Panc1 (cell line): ENCODE measurements at regions not wholly inside any gene's neighbourhood (a gene's known extent, or its start where the extent isn't known, plus 50 kb on each side); places are given as distances from the start of the nearest gene placed in this dataset.

Source experiments
- ATAC-seq: fragments of 200-7000 bp; cut with Tn5 transposase; 2 replicates; pipeline ENCODE4 v1.9.1; 2020; ENCODE audit warnings: mild to moderate bottlenecking, moderate library complexity
- BruUV-seq: library from RNA; stranded (reverse); fragments of 400-500 nt; replicated peaks from 2 replicates; lab custom pipeline; 2021; lab: Mats Ljungman, UMichigan
- CTCF ChIA-PET: fragments of 300-600 bp; sonication (Branson Sonifier 250); formaldehyde crosslinking; loops from one replicate; lab custom pipeline; 2022; ENCODE audit warnings: antibody characterized with exemption; lab: Charles Lee
- POLR2A ChIA-PET: fragments of 300-600 bp; sonication (Branson Sonifier 250); formaldehyde crosslinking; loops from one replicate; lab custom pipeline; 2022; ENCODE audit warnings: antibody characterized with exemption; lab: Charles Lee
- DNase-seq: peaks from one replicate; pipeline ENCODE4 v3.0.0-alpha.2; 2010; ENCODE audit warnings: low read depth, low spot score
- H3K27ac ChIP-seq: 2 replicates; pipeline ENCODE4 v1.5.1; 2011; ENCODE audit warnings: mild to moderate bottlenecking, low read length, inconsistent platforms
- H3K27me3 ChIP-seq: fragments of 200-500 bp; sonication (Bioruptor generic); 2 replicates; pipeline ENCODE4 v1.6.0; 2014; ENCODE audit warnings: low read length, inconsistent platforms; ENCODE audit not compliant: control insufficient read depth, insufficient read depth
- H3K36me3 ChIP-seq: fragments of 200-500 bp; sonication (Bioruptor generic); 2 replicates; pipeline ENCODE4 v1.5.1; 2014; ENCODE audit warnings: inconsistent platforms, mild to moderate bottlenecking, low read length, moderate library complexity; ENCODE audit not compliant: control insufficient read depth, insufficient read depth
- H3K4me1 ChIP-seq: 2 replicates; pipeline ENCODE4 v1.5.1; 2011; ENCODE audit warnings: inconsistent platforms, mild to moderate bottlenecking, low read length, moderate library complexity; ENCODE audit not compliant: control insufficient read depth, insufficient read depth
- H3K4me3 ChIP-seq, 2 experiments: 2 replicates each; pipeline ENCODE4 v1.5.1; 2011 to 2012; ENCODE audit warnings: low read depth in 2 of 2, low read length in 2 of 2, mild to moderate bottlenecking in 2 of 2, inconsistent platforms in 1 of 2, moderate library complexity in 1 of 2
- H3K9me3 ChIP-seq: fragments of 200-500 bp; sonication (Bioruptor generic); 2 replicates; pipeline ENCODE4 v1.5.1; 2014; ENCODE audit warnings: low read depth, mild to moderate bottlenecking, inconsistent platforms, low read length, moderate library complexity; ENCODE audit not compliant: control insufficient read depth, insufficient read depth
- POLR2AphosphoS5 ChIP-seq: IDR thresholded peaks from 2 replicates; pipeline ENCODE4 v1.6.1; 2012; ENCODE audit warnings: mild to moderate bottlenecking, low read depth, low read length, moderate library complexity
- SIN3A ChIP-seq: IDR thresholded peaks from 2 replicates; pipeline ENCODE4 v1.6.1; 2012; ENCODE audit warnings: low read depth, mild to moderate bottlenecking, low read length, moderate library complexity, borderline replicate concordance; ENCODE audit not compliant: insufficient read depth
- TCF7L2 ChIP-seq: IDR thresholded peaks from 2 replicates; pipeline ENCODE4 v1.6.1; 2011; ENCODE audit warnings: mild to moderate bottlenecking, low read depth, low read length, inconsistent platforms
- in situ Hi-C: cut with HindIII; loops from 2 replicates; pipeline ENCODE4 v1.10.0; 2016; ENCODE audit warnings: low sequenced_read_pairs, low pct_unique_long_range_greater_than_20kb
- intact Hi-C: fragments of 100-400 bp; cut with micrococcal nuclease; formaldehyde crosslinking; loops from one replicate; pipeline ENCODE4 v1.10.0; 2022; ENCODE audit not compliant: unreplicated experiment
- TF ChIP-seq, protein P1 (sequence below): fragments of 450-650 bp; IDR thresholded peaks from 2 replicates; pipeline ENCODE4 v1.5.1; 2017; ENCODE audit warnings: mild to moderate bottlenecking
- TF ChIP-seq, protein P2 (sequence below), 2 experiments: IDR thresholded peaks; 2 replicates each; pipeline ENCODE4 v1.6.1; 2011 to 2012; ENCODE audit warnings: low read depth in 2 of 2, control low read depth in 1 of 2, low read length in 1 of 2, mild to moderate bottlenecking in 1 of 2, moderate library complexity in 1 of 2; ENCODE audit not compliant: insufficient read depth in 1 of 2

DNA sequence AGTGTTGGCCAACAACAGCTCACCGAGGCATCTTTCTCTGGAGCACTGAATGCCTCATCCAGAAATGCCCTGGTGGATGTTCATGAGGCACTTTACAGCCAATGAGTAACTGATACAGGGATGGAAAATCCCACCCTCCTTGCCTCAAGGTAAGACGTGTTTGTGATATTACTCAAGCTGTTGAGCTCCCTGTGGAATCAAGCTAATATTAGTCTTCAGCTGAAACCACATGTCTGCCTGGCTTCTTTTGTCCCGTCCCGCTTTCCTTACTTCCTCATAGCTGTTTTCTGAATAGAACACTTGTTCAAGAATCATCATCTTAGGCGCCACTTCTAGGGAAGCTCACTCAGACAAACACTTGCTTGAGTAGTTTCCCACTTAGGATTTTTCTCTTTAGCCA, 422.4 kb downstream of the INHBA start:
- DNase-seq = no peak
- no TSS peak for BruUV-seq
- Histone ChIP-seq H3K27me3 (no peaks in the 10 kb centered on the region), H3K9me3 (no peaks in the 10 kb centered on the region), H3K36me3 (no peaks in the 10 kb centered on the region), H3K27ac (no peak overlapping the region), H3K4me1 (no peaks in the 10 kb centered on the region), H3K4me3 (no peak overlapping the region)
- in situ Hi-C loops = no loop called here
- POLR2A ChIA-PET = no interaction called here
- intact Hi-C loops = no loop called here
- TF ChIP-seq, protein P1, sequence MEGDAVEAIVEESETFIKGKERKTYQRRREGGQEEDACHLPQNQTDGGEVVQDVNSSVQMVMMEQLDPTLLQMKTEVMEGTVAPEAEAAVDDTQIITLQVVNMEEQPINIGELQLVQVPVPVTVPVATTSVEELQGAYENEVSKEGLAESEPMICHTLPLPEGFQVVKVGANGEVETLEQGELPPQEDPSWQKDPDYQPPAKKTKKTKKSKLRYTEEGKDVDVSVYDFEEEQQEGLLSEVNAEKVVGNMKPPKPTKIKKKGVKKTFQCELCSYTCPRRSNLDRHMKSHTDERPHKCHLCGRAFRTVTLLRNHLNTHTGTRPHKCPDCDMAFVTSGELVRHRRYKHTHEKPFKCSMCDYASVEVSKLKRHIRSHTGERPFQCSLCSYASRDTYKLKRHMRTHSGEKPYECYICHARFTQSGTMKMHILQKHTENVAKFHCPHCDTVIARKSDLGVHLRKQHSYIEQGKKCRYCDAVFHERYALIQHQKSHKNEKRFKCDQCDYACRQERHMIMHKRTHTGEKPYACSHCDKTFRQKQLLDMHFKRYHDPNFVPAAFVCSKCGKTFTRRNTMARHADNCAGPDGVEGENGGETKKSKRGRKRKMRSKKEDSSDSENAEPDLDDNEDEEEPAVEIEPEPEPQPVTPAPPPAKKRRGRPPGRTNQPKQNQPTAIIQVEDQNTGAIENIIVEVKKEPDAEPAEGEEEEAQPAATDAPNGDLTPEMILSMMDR = no peak
- no peak for TF ChIP-seq SIN3A
- TF ChIP-seq TCF7L2 = no peak
- TF ChIP-seq, protein P2, sequence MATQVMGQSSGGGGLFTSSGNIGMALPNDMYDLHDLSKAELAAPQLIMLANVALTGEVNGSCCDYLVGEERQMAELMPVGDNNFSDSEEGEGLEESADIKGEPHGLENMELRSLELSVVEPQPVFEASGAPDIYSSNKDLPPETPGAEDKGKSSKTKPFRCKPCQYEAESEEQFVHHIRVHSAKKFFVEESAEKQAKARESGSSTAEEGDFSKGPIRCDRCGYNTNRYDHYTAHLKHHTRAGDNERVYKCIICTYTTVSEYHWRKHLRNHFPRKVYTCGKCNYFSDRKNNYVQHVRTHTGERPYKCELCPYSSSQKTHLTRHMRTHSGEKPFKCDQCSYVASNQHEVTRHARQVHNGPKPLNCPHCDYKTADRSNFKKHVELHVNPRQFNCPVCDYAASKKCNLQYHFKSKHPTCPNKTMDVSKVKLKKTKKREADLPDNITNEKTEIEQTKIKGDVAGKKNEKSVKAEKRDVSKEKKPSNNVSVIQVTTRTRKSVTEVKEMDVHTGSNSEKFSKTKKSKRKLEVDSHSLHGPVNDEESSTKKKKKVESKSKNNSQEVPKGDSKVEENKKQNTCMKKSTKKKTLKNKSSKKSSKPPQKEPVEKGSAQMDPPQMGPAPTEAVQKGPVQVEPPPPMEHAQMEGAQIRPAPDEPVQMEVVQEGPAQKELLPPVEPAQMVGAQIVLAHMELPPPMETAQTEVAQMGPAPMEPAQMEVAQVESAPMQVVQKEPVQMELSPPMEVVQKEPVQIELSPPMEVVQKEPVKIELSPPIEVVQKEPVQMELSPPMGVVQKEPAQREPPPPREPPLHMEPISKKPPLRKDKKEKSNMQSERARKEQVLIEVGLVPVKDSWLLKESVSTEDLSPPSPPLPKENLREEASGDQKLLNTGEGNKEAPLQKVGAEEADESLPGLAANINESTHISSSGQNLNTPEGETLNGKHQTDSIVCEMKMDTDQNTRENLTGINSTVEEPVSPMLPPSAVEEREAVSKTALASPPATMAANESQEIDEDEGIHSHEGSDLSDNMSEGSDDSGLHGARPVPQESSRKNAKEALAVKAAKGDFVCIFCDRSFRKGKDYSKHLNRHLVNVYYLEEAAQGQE (IDR thresholded peaks at IDR 0.05; ENCODE audit: insufficient read depth in 1 of 2, low read depth in 2 of 2, low read length in 1 of 2) = no peak
- no peak for TF ChIP-seq POLR2AphosphoS5
- ATAC-seq = no peak
- CTCF ChIA-PET = no interaction called here

DNA sequence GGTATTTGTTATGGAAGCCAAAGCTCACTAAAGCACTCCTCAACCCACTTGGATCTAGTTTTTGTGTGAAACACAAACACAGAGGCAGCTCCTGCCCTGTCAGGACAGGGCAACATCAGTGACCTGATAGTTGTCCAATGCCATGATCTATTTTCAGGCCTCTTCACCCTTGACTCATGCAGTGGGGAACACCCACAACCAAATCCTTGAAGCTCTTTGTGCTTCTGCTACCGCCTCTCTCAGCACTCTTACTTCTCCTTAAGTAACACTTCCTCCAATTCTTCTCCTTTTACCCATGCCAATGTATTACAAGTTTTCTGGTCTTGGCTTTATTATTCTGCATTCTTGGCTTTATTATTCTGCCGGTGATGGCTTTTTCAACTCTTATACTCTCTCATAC, 425.3 kb downstream of the INHBA start:
- H3K27me3 ChIP-seq = no peaks in the 10 kb centered on the region
- in situ Hi-C loops = no loop called here
- TF ChIP-seq SIN3A = no peak
- TF ChIP-seq, protein P1 = no peak
- TF ChIP-seq TCF7L2 = no peak
- TF ChIP-seq POLR2AphosphoS5 = no peak
- TF ChIP-seq, protein P2 (IDR thresholded peaks at IDR 0.05; ENCODE audit: insufficient read depth in 1 of 2, low read depth in 2 of 2, low read length in 1 of 2) = no peak
- no peak overlapping the region for H3K4me3 ChIP-seq
- H3K36me3 ChIP-seq = no peaks in the 10 kb centered on the region
- H3K27ac ChIP-seq = no peak overlapping the region
- intact Hi-C loops = no loop called here
- no TSS peak for BruUV-seq
- no peaks in the 10 kb centered on the region for H3K4me1 ChIP-seq
- ChIA-PET POLR2A (no interaction called here), CTCF (no interaction called here)
- ATAC-seq (no peak), DNase-seq (no peak)
- H3K9me3 ChIP-seq = no peaks in the 10 kb centered on the region
